HL-60 (cell line): ENCODE measurements at regions not wholly inside any gene's neighbourhood (a gene's known extent, or its start where the extent isn't known, plus 50 kb on each side); places are given as distances from the start of the nearest gene placed in this dataset.

Source experiments
- CTCF ChIP-seq: IDR thresholded peaks from one replicate; pipeline ENCODE4 v1.5.1; 2011; ENCODE audit warnings: low read length, control low read depth, inconsistent platforms; ENCODE audit not compliant: insufficient read depth
- REST ChIP-seq: IDR thresholded peaks from 2 replicates; pipeline ENCODE4 v1.6.1; 2012; ENCODE audit warnings: low read depth; ENCODE audit not compliant: insufficient replicate concordance

- TF ChIP-seq CTCF, result no peak
- no peak for TF ChIP-seq REST
Observed at GRCh38 chrX:88424071-88424470, 323.0 kb upstream of the CPXCR1 start.
